ENCODE measurements at regions not wholly inside any gene's neighbourhood (a gene's known extent, or its start where the extent isn't known, plus 50 kb on each side); places are given as distances from the start of the nearest gene placed in this dataset.
"Not testable (repeated sequence)": the region's sequence is repeated elsewhere in the genome, so short reads cannot be mapped to it uniquely, and the experiment has no call there.

GRCh38 chr3:64789111-64789510 is 101.3 kb upstream of the ADAMTS9 start:
- DNase-seq, result no peak

GRCh38 chr3:64783200-64783599 is 95.4 kb upstream of the ADAMTS9 start:
- DNase-seq, result no peak

GRCh38 chr3:64780923-64781322 is 93.1 kb upstream of the ADAMTS9 start:
- DNase-seq, result not testable (repeated sequence)

GRCh38 chr3:64773137-64773536 is 85.3 kb upstream of the ADAMTS9 start:
- no peak for DNase-seq

- DNase-seq, result no peak
These were observed 78.6 kb upstream of the ADAMTS9 start for GRCh38 chr3:64766440-64766839.

GRCh38 chr3:64765947-64766346 is 78.1 kb upstream of the ADAMTS9 start:
- no peak for DNase-seq

- DNase-seq, result no peak
These were observed 76.7 kb upstream of the ADAMTS9 start for GRCh38 chr3:64764386-64764929.

GRCh38 chr3:64763980-64764379 is 76.2 kb upstream of the ADAMTS9 start:
- DNase-seq, result no peak

- DNase-seq, result no peak
These were observed 73.9 kb upstream of the ADAMTS9 start for GRCh38 chr3:64761729-64762128.

GRCh38 chr3:64760258-64760657 is 72.5 kb upstream of the ADAMTS9 start:
- DNase-seq, result no peak

- no peak for DNase-seq
These were observed 72.0 kb upstream of the ADAMTS9 start for GRCh38 chr3:64759811-64760210.

- no peak for DNase-seq
These were observed 68.7 kb upstream of the ADAMTS9 start for GRCh38 chr3:64756398-64756986.

GRCh38 chr3:64748244-64748904 is 60.6 kb upstream of the ADAMTS9 start:
- no peak for DNase-seq

- DNase-seq, result no peak
These were observed 59.9 kb upstream of the ADAMTS9 start for GRCh38 chr3:64747679-64748078.

GRCh38 chr3:64743887-64744243 is 56.1 kb upstream of the ADAMTS9 start:
- no peak for DNase-seq

- no peak for DNase-seq
These were observed 55.5 kb upstream of the ADAMTS9 start for GRCh38 chr3:64743156-64743886.

- no peak for DNase-seq
These were observed 53.5 kb upstream of the ADAMTS9 start for GRCh38 chr3:64741341-64741740.

- DNase-seq, result no peak
These were observed 52.3 kb upstream of the ADAMTS9 start for GRCh38 chr3:64739971-64740631.
